GM13976 (cell line): ENCODE measurements at regions not wholly inside any gene's neighbourhood (a gene's known extent, or its start where the extent isn't known, plus 50 kb on each side); places are given as distances from the start of the nearest gene placed in this dataset.

Source experiments
- DNase-seq: peaks from one replicate; pipeline ENCODE4 v3.0.0; 2012; ENCODE audit warnings: low spot score
- CTCF ChIP-seq: IDR thresholded peaks from 2 replicates; pipeline ENCODE4 v1.5.1; 2012; ENCODE audit warnings: borderline replicate concordance, mild to moderate bottlenecking; ENCODE audit not compliant: insufficient read depth; ENCODE audit errors: extremely low read depth, missing control alignments, control extremely low read depth
- in situ Hi-C: fragments of 300-500 bp; cut with MboI; formaldehyde crosslinking; loops from one replicate; pipeline ENCODE4 v1.12.0; 2022; ENCODE audit warnings: low sequenced_read_pairs, mixed read lengths, inconsistent platforms; ENCODE audit not compliant: unreplicated experiment

GRCh38 chr6:113461153-113461932, 395.8 kb upstream of the MARCKS start:
- no peak for DNase-seq
- TF ChIP-seq CTCF: no peak
- in situ Hi-C loops: no loop called here

GRCh38 chr6:113464536-113464935, 392.6 kb upstream of the MARCKS start:
- no peak for DNase-seq
- in situ Hi-C loops: no loop called here

GRCh38 chr6:113464960-113465359, 392.2 kb upstream of the MARCKS start:
- no peak for DNase-seq
- no peak for TF ChIP-seq CTCF
- in situ Hi-C loops: no loop called here

More at GRCh38 chr6:113464536-113464935, 392.6 kb upstream of the MARCKS start:
- no peak for TF ChIP-seq CTCF

GRCh38 chr6:113466526-113466925, 390.6 kb upstream of the MARCKS start:
- in situ Hi-C loops: no loop called here
- TF ChIP-seq CTCF: no peak
- no peak for DNase-seq

- no peak for DNase-seq
- no peak for TF ChIP-seq CTCF
- in situ Hi-C loops: no loop called here
Observed at GRCh38 chr6:113475392-113475791, 381.8 kb upstream of the MARCKS start.

- DNase-seq: no peak
- in situ Hi-C loops: no loop called here
- TF ChIP-seq CTCF: no peak
Observed at GRCh38 chr6:113476937-113477839, 380.0 kb upstream of the MARCKS start.
